Mesenchymal stem cell (in vitro differentiated cells and primary cell): ENCODE measurements at regions not wholly inside any gene's neighbourhood (a gene's known extent, or its start where the extent isn't known, plus 50 kb on each side); places are given as distances from the start of the nearest gene placed in this dataset.
A peak's percentile ranks its signal among the peaks of the same experiment; 100 is the strongest.

Experiments
- DNase-seq: peaks from one replicate; pipeline ENCODE4 v3.0.0-alpha.2; 2013
- H2AFZ ChIP-seq: one replicate; pipeline ENCODE4 v1.6.1; 2013; ENCODE audit warnings: low read depth, mild to moderate bottlenecking, control low read depth, inconsistent platforms, low read length, moderate library complexity
- H2AK5ac ChIP-seq: 2 replicates; pipeline ENCODE4 v1.6.1; 2013; ENCODE audit warnings: low read length, moderate library complexity, mild to moderate bottlenecking, inconsistent platforms; ENCODE audit not compliant: severe bottlenecking
- H2BK120ac ChIP-seq: one replicate; pipeline ENCODE4 v1.6.1; 2013; ENCODE audit warnings: low read depth, mild to moderate bottlenecking, inconsistent platforms, low read length, moderate library complexity
- H2BK12ac ChIP-seq, 2 experiments: one replicate each; pipeline ENCODE4 v1.6.1; 2013; ENCODE audit warnings: inconsistent platforms in 2 of 2, low read length in 2 of 2, mild to moderate bottlenecking in 2 of 2, moderate library complexity in 2 of 2, control low read depth in 1 of 2
- H2BK15ac ChIP-seq: one replicate; pipeline ENCODE4 v1.6.1; 2013; ENCODE audit warnings: mild to moderate bottlenecking, low read depth, inconsistent platforms; ENCODE audit not compliant: poor library complexity, severe bottlenecking
- H2BK5ac ChIP-seq: 2 replicates; pipeline ENCODE4 v1.6.1; 2013; ENCODE audit warnings: low read depth, mild to moderate bottlenecking, low read length, control low read depth, inconsistent platforms; ENCODE audit not compliant: poor library complexity, severe bottlenecking
- H3K14ac ChIP-seq, 2 experiments: one replicate each; pipeline ENCODE4 v1.6.1; 2013; ENCODE audit warnings: inconsistent platforms in 2 of 2, low read length in 2 of 2, control low read depth in 1 of 2, mild to moderate bottlenecking in 1 of 2, moderate library complexity in 1 of 2
- H3K18ac ChIP-seq, 2 experiments: one replicate each; pipeline ENCODE4 v1.6.1; 2013; ENCODE audit warnings: inconsistent platforms in 2 of 2, low read length in 2 of 2, control low read depth in 1 of 2, low read depth in 1 of 2, mild to moderate bottlenecking in 1 of 2
- H3K23ac ChIP-seq, 2 experiments: one replicate each; pipeline ENCODE4 v1.6.1; 2013; ENCODE audit warnings: inconsistent platforms in 2 of 2, low read length in 2 of 2, mild to moderate bottlenecking in 2 of 2, moderate library complexity in 2 of 2, control low read depth in 1 of 2
- H3K27ac ChIP-seq: 2 replicates; pipeline ENCODE4 v1.5.1; 2013; ENCODE audit warnings: mild to moderate bottlenecking, moderate library complexity, low read length, control low read depth, inconsistent platforms; ENCODE audit not compliant: poor library complexity, severe bottlenecking
- H3K27me3 ChIP-seq, 2 experiments: 2 replicates each; pipeline versions ENCODE4 v1.6.1 to v1.7.0; 2013; ENCODE audit warnings: low read length in 2 of 2, mild to moderate bottlenecking in 2 of 2, moderate library complexity in 2 of 2, control low read depth in 1 of 2, inconsistent platforms in 1 of 2; ENCODE audit not compliant: control insufficient read depth in 1 of 2, insufficient read depth in 1 of 2
- H3K36me3 ChIP-seq, 2 experiments: 2 replicates each; pipeline versions ENCODE4 v1.6.1 to v1.7.0; 2013; ENCODE audit warnings: low read length in 2 of 2, control low read depth in 1 of 2, inconsistent platforms in 1 of 2, low read depth in 1 of 2, mild to moderate bottlenecking in 1 of 2; ENCODE audit not compliant: insufficient read depth in 2 of 2, control insufficient read depth in 1 of 2
- H3K4ac ChIP-seq, 2 experiments: one replicate each; pipeline ENCODE4 v1.6.1; 2013; ENCODE audit warnings: inconsistent platforms in 2 of 2, low read length in 2 of 2, mild to moderate bottlenecking in 2 of 2, moderate library complexity in 2 of 2, control low read depth in 1 of 2, low read depth in 1 of 2
- H3K4me1 ChIP-seq: 2 replicates; pipeline ENCODE4 v1.6.1; 2013; ENCODE audit warnings: low read depth, low read length, control low read depth; ENCODE audit not compliant: control insufficient read depth, insufficient read depth
- H3K4me2 ChIP-seq: 2 replicates; pipeline ENCODE4 v1.6.1; 2013; ENCODE audit warnings: low read length, mild to moderate bottlenecking, inconsistent platforms; ENCODE audit not compliant: poor library complexity, severe bottlenecking
- H3K4me3 ChIP-seq, 2 experiments: 2 replicates each; pipeline versions ENCODE4 v1.5.1 to v1.7.0; 2013; ENCODE audit warnings: low read length in 2 of 2, mild to moderate bottlenecking in 2 of 2, control low read depth in 1 of 2, low read depth in 1 of 2; ENCODE audit not compliant: insufficient read depth in 1 of 2
- H3K79me1 ChIP-seq: replicated peaks from 2 replicates; pipeline ENCODE4 v1.6.1; 2013; ENCODE audit warnings: mild to moderate bottlenecking, control low read depth, low read length, inconsistent platforms; ENCODE audit not compliant: poor library complexity, severe bottlenecking
- H3K9ac ChIP-seq: 2 replicates; pipeline ENCODE4 v1.7.0; 2013; ENCODE audit warnings: mild to moderate bottlenecking, low read length, moderate library complexity
- H3K9me3 ChIP-seq: 2 replicates; pipeline ENCODE4 v1.7.0; 2013; ENCODE audit warnings: mild to moderate bottlenecking, low read length; ENCODE audit not compliant: control insufficient read depth
- H4K8ac ChIP-seq: one replicate; pipeline ENCODE4 v1.6.1; 2013; ENCODE audit warnings: inconsistent platforms, mild to moderate bottlenecking, low read length, moderate library complexity
- H4K91ac ChIP-seq: one replicate; pipeline ENCODE4 v1.6.1; 2013; ENCODE audit warnings: mild to moderate bottlenecking, low read length, inconsistent platforms
- WGBS: methylation state at CpG from one replicate; pipeline ENCODE4 v1.1.7; 2013; ENCODE audit warnings: mixed read lengths; 5-methylcytosine and 5-hydroxymethylcytosine counted together

- H3K79me1 ChIP-seq, result no peaks in the 10 kb centered on the region
- DNase-seq, result no peak
- no peak overlapping the region for H4K8ac ChIP-seq
- no peak overlapping the region for H3K4ac ChIP-seq
- H3K9ac ChIP-seq, result no peak overlapping the region
- H2AFZ ChIP-seq, result no peak overlapping the region
- H3K18ac ChIP-seq, result no peak overlapping the region
- no peak overlapping the region for H2BK120ac ChIP-seq
- H3K23ac ChIP-seq, result no peak overlapping the region
- no peak overlapping the region for H3K27ac ChIP-seq
- no peaks in the 10 kb centered on the region for H3K36me3 ChIP-seq
- no peak overlapping the region for H2BK15ac ChIP-seq
- 86% methylated on average over 22 of the region's 22 CpGs for WGBS
- H4K91ac ChIP-seq, result no peak overlapping the region
- no peaks in the 10 kb centered on the region for H3K4me1 ChIP-seq
- H3K4me2 ChIP-seq, result no peak overlapping the region
- no peaks in the 10 kb centered on the region for H3K27me3 ChIP-seq
- peaks cover 5% of the 10 kb centered on the region for H3K9me3 ChIP-seq
- H2BK12ac ChIP-seq, result no peak overlapping the region
- H3K4me3 ChIP-seq, result no peak overlapping the region
- H2BK5ac ChIP-seq, result no peak overlapping the region
- H3K14ac ChIP-seq, result no peak overlapping the region
- no peak overlapping the region for H2AK5ac ChIP-seq
Observed at GRCh38 chr1:5650283-5651026, 341.8 kb downstream of the NPHP4 start.

GRCh38 chr1:5649795-5650194, 342.4 kb downstream of the NPHP4 start:
- H3K27me3 ChIP-seq, result no peaks in the 10 kb centered on the region
- H3K79me1 ChIP-seq, result no peaks in the 10 kb centered on the region
- H3K14ac ChIP-seq, result no peak overlapping the region
- H2AFZ ChIP-seq, result no peak overlapping the region
- DNase-seq, result no peak
- H3K9me3 ChIP-seq, result peaks cover 10% of the 10 kb centered on the region
- H2BK12ac ChIP-seq, result no peak overlapping the region
- H4K8ac ChIP-seq, result no peak overlapping the region
- H2AK5ac ChIP-seq, result no peak overlapping the region
- H2BK5ac ChIP-seq, result no peak overlapping the region
- H3K27ac ChIP-seq, result no peak overlapping the region
- H3K4me1 ChIP-seq, result no peaks in the 10 kb centered on the region
- no peak overlapping the region for H3K4ac ChIP-seq
- H4K91ac ChIP-seq, result no peak overlapping the region
- no peak overlapping the region for H3K23ac ChIP-seq
- H3K9ac ChIP-seq, result no peak overlapping the region
- no peak overlapping the region for H3K4me3 ChIP-seq
- H2BK120ac ChIP-seq, result no peak overlapping the region
- H3K18ac ChIP-seq, result no peak overlapping the region
- H3K4me2 ChIP-seq, result no peak overlapping the region
- H2BK15ac ChIP-seq, result no peak overlapping the region
- 75% methylated on average over 5 of the region's 5 CpGs for WGBS
- H3K36me3 ChIP-seq, result no peaks in the 10 kb centered on the region

GRCh38 chr1:5649166-5649551, 343.1 kb downstream of the NPHP4 start:
- no peak overlapping the region for H3K23ac ChIP-seq

GRCh38 chr1:5648410-5649165, 343.6 kb downstream of the NPHP4 start:
- Histone ChIP-seq H3K18ac (no peak overlapping the region), H3K4me2 (no peak overlapping the region), H3K23ac (no peak overlapping the region), H2BK15ac (no peak overlapping the region), H3K36me3 (no peaks in the 10 kb centered on the region), H3K27ac (no peak overlapping the region), H4K91ac (no peak overlapping the region), H2BK120ac (no peak overlapping the region), H3K79me1 (no peaks in the 10 kb centered on the region), H3K4me1 (no peaks in the 10 kb centered on the region), H3K4me3 (no peak overlapping the region), H3K14ac (no peak overlapping the region), H2AK5ac (no peak overlapping the region), H2BK5ac (no peak overlapping the region), H2BK12ac (no peak overlapping the region), H4K8ac (no peak overlapping the region), H3K9me3 (peaks cover 10% of the 10 kb centered on the region), H3K27me3 (no peaks in the 10 kb centered on the region), H2AFZ (no peak overlapping the region), H3K9ac (no peak overlapping the region), H3K4ac (no peak overlapping the region)
- 58% methylated on average over 9 of the region's 10 CpGs for WGBS
- DNase-seq, result no peak

More at GRCh38 chr1:5649166-5649551, 343.1 kb downstream of the NPHP4 start:
- no peaks in the 10 kb centered on the region for H3K79me1 ChIP-seq
- H2BK12ac ChIP-seq, result no peak overlapping the region
- H3K4me3 ChIP-seq, result no peak overlapping the region
- H3K4me1 ChIP-seq, result no peaks in the 10 kb centered on the region
- H3K14ac ChIP-seq, result no peak overlapping the region
- H2BK15ac ChIP-seq, result peak overlapping the region; percentile 49
- peaks cover 10% of the 10 kb centered on the region for H3K9me3 ChIP-seq
- H2AK5ac ChIP-seq, result no peak overlapping the region
- no peak overlapping the region for H3K9ac ChIP-seq
- no peak overlapping the region for H2BK120ac ChIP-seq
- H4K91ac ChIP-seq, result no peak overlapping the region
- H3K27ac ChIP-seq, result no peak overlapping the region
- H3K4me2 ChIP-seq, result no peak overlapping the region
- no peak for DNase-seq
- H3K18ac ChIP-seq, result no peak overlapping the region
- H4K8ac ChIP-seq, result no peak overlapping the region
- WGBS, result 75% methylated on average over 4 of the region's 4 CpGs
- H3K36me3 ChIP-seq, result no peaks in the 10 kb centered on the region
- H3K27me3 ChIP-seq, result no peaks in the 10 kb centered on the region
- H2AFZ ChIP-seq, result no peak overlapping the region
- no peak overlapping the region for H2BK5ac ChIP-seq
- H3K4ac ChIP-seq, result no peak overlapping the region
